ENCODE measurements at regions not wholly inside any gene's neighbourhood (a gene's known extent, or its start where the extent isn't known, plus 50 kb on each side); places are given as distances from the start of the nearest gene placed in this dataset.
A peak's percentile ranks its signal among the peaks of the same experiment; 100 is the strongest.

GRCh38 chr5:133870661-133871060 is 97.8 kb downstream of the C5orf15 start:
- H3K27ac ChIP-seq: no peak overlapping the region
- no peak for TF ChIP-seq CTCF (conservative IDR thresholded peaks at IDR 0.05)
- TF ChIP-seq ZFX (IDR thresholded peaks at IDR 0.05): no peak

DNA sequence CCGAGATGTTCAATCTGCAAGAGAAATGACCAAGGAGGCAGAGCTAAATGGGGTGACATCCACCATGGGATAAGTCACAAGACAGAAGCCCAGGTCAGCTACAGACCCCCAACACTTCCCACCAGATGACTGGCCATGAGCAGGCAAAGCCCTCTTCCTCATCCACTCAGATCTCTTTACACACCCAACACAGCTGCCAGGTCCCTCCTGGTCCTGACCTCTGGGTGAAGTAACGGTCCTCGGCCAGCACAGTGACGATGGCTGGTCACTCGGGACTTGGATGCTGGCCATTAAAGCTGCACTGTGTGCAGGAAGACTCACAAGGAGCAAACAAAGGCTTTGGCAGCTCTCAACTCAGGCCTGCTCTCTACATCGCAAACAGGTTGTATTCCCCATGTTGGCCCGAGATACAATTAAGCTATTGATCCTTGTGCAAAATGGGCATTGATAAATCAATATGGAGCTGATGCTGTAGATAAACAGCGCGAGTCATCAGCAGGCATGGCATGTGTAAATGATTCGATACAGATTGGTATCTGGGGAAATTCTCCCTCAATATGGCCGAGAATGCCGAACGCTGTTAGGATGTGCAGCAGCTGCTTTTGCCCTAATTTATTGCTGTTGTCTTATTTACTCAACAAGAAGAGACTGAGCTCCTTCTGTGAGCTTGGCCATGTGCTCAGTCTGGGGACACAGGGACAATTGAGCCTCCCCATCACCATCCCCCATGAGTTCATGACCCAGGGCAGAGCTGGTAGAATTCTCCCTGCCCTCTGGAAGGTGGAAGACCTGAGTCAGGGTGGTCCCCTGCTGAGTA is 98.7 kb downstream of the C5orf15 start:
- TF ChIP-seq CTCF (conservative IDR thresholded peaks at IDR 0.05) (peak; percentile 80), ZFX (IDR thresholded peaks at IDR 0.05) (no peak)
- H3K27ac ChIP-seq: no peak overlapping the region

GRCh38 chr5:133868946-133869518 is 99.4 kb downstream of the C5orf15 start:
- TF ChIP-seq ZFX (IDR thresholded peaks at IDR 0.05) (no peak), CTCF (conservative IDR thresholded peaks at IDR 0.05) (peak; percentile 96)
- H3K27ac ChIP-seq: no peak overlapping the region

DNA sequence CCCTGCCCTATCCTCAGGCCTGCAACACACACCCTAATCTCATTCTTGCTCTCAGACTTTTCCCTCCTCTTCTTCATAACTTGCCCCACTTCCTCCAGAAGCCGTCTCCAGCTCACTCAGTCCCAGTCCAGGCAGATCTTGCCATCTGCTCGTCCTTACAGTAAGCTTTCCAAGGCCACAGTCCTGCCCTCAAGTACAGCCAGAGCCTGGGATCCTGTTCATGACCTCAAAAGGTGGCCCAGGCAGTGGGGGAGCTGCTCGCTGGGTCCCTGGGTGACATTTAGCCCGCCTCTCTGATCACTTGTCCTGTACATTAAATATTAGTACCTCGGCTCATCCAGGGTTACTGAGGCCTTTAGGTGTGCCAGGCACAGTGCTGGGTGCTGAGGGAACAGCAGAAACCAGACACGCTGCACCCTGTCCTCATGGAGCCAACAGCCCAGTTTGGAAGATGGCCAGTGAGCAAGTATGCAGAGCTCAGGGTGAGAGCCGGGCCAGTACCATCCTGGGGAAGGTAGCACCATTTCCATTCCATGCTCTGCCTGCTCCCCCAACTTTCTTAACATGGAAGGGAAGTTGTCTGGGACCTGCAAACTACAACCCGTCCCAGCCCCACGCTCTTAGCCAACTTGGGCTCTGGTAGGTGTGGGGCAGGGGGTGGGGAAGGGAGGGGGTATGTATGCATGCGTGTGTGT is 100.4 kb downstream of the C5orf15 start:
- TF ChIP-seq ZFX (IDR thresholded peaks at IDR 0.05) (no peak), CTCF (conservative IDR thresholded peaks at IDR 0.05) (no peak)

DNA sequence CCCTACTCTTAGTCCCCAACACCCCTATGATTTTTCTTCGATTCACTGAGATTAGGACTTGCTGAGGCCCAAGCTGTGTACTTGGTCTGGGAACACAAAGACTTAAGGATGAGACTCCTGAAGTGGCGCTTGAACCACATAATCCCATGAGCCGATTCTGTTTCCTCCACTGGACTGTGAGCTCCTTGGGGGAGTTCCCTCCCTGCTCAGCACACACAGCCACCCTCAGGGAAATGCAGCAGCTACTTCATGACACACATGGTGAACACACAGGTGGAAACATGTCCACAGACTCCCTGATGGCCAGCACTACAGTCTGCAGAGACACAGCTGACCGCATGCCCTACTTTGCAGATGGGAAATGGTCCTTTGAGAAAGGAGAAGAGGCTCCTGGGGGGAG is 101.1 kb downstream of the C5orf15 start:
- TF ChIP-seq CTCF (conservative IDR thresholded peaks at IDR 0.05) (no peak), ZFX (IDR thresholded peaks at IDR 0.05) (no peak)
- H3K27ac ChIP-seq: no peak overlapping the region

More for the DNA sequence above, 100.4 kb downstream of the C5orf15 start:
- H3K27ac ChIP-seq: no peak overlapping the region

- TF ChIP-seq ZFX (IDR thresholded peaks at IDR 0.05): no peak
- no peak for TF ChIP-seq CTCF (conservative IDR thresholded peaks at IDR 0.05)
- no peak overlapping the region for H3K27ac ChIP-seq
These were observed 101.6 kb downstream of the C5orf15 start for GRCh38 chr5:133866903-133867245.
